COLO829 (cell line): ENCODE measurements at regions not wholly inside any gene's neighbourhood (a gene's known extent, or its start where the extent isn't known, plus 50 kb on each side); places are given as distances from the start of the nearest gene placed in this dataset.
"Not testable (repeated sequence)": the region's sequence is repeated elsewhere in the genome, so short reads cannot be mapped to it uniquely, and the experiment has no call there.

ENCODE experiments used
- DNase-seq: peaks from one replicate; pipeline ENCODE4 v3.0.0; 2012; ENCODE audit warnings: low spot score

DNA sequence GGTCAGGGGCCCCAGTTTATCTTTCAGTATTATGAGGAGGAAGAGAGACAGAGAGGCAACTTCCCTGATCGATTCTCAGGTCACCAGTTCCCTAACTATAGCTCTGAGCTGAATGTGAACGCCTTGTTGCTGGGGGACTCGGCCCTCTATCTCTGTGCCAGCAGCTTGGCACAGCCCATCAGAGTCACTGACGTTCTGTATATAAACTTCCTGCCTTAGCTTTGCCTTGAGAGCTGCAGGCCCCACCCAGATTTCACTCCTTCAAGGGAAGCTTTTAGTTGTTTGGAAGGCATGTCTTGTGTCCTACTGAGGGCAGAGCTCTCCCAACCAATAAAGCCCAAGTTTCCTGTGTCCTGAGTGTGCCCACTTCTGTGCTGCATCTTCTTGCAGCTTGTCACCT, 242.5 kb upstream of the PRSS58 start:
- DNase-seq, result no peak

DNA sequence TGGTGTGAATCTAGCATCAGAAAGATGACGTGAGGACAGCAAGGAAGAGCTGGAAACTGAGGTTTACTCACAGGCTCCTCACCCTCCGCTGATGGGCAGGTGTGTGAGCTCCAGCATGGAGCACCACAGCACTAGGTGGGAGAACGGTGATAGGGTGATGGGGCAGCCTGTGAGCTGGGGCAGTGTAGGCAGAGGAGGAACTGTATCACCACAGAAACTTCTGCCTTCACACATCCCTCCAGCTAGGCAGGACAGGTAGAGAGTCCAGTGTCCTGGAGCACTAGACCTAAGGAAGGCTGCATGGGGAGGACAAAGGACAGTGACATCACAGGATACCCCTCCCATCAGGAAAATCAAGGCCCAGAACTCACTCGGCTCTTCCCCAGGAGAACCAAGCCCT, 241.8 kb upstream of the PRSS58 start:
- DNase-seq, result no peak

DNA sequence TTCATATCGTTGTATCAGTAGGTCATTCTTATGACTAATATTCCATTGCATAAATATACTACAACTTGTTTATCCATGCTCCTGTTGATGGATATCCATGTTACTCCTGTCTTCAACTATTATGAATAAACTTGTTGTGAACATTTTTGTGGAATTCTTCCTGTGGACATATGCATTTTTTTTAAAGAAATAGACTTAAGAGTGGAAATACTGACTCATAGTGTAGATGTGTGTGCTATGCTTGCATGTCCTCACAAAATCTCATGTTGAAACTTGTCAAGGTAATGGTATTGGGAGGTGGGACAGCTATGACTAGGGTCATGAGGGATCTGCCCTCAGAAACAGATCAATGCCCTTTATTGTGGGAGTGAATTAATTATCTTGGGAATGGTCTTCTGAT, 240.5 kb upstream of the PRSS58 start:
- no peak for DNase-seq

DNA sequence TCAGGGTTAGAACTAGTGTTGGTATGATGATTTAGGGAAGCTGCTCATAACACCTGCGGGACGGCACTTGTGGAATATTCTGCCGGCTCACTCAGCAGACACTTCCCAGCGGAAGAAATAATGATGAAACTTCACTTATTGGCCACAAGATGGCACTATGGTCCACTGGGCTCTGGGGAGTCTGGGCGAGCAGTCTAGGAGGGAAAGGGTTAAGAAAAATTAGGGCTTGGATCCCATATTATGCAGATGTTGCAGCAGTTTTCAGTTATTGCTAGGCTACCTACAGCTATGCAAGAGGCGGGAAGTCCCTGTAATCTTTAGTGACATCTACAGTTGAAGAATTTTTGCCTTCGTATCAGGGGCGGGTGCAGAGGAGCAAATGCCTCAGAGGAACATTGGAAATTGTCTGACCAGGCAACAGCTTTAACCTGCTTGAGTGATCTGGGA, 238.7 kb upstream of the PRSS58 start:
- peak; percentile 42 for DNase-seq

DNA sequence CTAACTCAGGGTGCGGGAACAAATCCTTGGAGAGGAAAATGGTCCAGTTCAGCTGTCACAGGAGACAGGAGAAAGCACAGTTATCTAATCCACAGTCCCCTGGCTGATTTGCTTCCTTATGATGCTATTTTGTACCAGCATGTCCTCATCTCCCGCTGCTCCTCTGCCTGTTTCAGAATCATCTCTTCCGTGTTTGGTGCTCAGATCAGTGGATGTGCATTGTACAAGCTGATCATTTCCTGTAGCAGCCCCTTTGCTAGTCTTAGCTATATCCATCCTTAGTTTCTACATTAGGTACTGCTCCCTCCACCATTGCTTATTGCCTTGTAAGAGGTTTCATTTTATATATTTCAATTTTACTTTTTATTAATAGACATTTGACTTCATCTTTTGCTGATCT, 238.0 kb upstream of the PRSS58 start:
- DNase-seq, result not testable (repeated sequence)

DNA sequence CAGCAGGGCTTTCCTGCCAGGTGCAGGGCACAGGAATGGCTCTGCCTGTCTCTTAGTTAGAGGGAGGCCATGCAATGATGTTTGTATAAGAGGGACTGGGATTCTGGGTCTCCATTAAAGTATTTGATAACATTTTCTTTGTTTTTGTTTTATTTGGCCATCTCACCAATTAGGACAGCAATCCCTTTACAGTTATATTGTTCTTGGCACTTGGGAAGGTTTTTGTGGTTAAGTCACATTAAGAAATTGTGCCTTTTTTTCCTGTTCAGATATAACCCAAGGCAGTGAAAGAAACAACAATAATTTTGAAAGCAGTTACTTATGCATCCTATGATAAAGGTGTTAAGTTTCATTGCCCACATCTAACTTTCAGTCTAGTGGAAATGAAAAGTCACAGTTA, 237.4 kb upstream of the PRSS58 start:
- not testable (repeated sequence) for DNase-seq

DNA sequence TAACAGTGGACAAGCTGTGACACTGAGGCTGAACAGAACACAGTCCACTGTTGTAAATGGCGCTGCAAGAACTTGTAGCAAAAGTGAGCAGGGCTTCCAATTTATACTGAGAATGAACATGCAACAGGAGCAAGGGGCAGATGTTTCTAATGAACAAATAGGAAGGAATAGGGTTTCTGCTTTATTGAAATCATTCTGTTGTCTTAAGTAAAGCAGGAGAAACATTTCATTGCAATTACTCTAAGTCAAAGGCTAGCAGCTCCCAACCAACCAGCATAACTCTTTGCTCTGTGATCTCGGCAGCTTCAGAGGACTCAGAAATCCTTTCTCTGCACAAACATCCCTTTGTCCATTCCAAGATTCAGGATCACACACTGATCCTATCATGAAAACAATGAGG, 236.2 kb upstream of the PRSS58 start:
- DNase-seq, result no peak

DNA sequence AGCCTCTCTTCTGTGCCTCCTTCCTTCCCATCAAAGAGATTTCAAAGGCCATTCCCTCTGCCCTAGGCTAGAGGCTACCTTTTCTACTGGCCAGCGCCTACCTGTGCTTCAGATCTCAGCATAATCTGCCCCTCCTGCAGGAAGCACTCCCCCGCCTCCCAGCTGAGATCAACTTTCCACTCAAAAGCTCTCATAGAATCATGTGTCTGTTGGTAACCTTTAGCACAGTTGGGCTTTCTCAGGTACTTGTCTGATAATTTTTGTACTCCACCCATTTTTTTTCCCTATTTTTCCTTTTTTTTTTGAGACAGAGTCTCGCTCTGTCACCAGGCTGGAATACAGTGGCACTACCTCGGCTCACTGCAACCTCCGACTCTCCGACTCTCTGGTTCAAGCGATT, 231.0 kb upstream of the PRSS58 start:
- no peak for DNase-seq

DNA sequence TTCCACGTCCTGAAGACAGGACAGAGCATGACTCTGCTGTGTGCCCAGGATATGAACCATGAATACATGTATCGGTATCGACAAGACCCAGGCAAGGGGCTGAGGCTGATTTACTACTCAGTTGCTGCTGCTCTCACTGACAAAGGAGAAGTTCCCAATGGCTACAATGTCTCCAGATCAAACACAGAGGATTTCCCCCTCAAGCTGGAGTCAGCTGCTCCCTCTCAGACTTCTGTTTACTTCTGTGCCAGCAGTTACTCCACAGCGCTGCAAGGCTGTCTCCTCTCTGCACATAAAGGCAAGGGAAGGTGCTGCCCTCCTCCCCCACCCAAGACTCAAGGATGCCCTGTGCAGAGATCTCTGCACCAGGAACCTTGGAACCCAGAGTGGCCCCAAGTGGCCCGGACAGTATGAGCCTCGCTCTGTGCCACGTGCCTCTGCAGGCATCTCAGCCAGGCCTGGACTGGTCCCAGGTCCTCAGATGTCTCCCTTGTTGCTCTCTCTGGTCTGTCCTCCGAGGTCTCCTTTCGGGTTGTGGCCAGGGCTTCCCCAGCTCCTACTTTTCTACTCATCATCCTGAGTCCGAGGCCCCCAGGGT, 230.3 kb upstream of the PRSS58 start:
- no peak for DNase-seq

DNA sequence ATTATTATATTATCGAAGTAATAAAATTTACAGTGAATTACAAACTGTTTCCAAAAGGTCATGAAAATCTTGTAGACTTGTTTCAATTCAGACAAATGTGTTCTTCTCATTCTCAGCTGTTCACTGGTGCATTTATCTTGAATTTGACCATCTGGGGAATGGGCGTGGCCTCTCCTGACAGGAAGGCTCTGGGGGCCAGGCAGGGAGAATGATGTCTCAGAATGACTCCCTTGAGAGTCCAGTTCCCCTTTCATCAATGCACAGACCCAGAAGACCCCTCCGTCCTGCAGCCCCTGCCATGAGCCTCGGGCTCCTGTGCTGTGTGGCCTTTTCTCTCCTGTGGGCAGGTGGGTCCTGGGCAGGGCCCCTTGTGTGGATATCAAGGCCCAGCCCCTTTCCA, 229.7 kb upstream of the PRSS58 start:
- DNase-seq, result not testable (repeated sequence)

DNA sequence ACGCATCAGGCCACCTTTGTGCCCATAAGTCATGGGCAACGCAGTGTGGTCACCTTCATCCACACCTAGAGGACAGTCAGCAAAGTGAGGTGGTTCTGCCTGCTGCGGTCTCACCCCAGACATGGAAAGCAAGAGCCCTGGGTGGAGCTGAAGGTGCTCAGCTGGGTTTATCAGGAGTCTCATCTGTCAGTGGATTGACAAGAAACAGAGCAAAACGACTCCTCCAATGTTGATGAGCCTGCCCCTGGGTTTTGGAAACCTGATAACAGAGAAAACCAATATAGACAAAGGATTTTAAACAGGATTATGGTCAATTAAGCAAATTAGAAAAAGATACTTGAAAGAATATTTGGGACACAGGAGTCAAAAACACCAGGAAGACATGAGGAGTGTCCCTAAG, 229.3 kb upstream of the PRSS58 start:
- no peak for DNase-seq

DNA sequence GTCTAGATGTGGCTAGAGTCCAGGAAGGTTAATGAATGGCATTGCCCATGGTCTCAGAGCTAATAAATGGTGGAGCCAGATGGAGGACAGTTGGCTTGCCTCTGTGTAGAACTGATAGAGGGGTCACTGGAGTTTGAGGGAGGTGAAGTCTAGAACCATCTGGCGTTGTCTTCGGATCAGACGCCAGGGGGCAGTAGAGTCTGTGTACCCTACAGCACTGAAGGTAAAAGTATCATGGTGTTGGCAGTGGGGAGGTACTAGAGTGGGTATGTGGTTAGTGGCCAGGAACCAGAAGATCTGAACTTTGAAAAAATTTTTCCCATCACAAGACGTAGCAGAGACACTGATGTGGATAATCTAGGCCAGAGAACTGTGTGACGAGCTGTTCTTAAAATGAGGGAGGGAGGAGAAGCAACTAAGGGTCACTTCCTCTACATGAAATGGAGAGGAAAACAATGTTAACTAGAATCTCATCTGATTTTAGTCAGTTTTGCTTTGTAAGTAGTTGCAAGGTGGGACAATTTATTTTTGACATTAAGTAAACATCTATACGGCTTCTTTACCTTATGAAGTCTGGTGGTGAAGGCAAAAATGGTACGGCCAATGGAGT, 227.9 kb upstream of the PRSS58 start:
- DNase-seq, result no peak

DNA sequence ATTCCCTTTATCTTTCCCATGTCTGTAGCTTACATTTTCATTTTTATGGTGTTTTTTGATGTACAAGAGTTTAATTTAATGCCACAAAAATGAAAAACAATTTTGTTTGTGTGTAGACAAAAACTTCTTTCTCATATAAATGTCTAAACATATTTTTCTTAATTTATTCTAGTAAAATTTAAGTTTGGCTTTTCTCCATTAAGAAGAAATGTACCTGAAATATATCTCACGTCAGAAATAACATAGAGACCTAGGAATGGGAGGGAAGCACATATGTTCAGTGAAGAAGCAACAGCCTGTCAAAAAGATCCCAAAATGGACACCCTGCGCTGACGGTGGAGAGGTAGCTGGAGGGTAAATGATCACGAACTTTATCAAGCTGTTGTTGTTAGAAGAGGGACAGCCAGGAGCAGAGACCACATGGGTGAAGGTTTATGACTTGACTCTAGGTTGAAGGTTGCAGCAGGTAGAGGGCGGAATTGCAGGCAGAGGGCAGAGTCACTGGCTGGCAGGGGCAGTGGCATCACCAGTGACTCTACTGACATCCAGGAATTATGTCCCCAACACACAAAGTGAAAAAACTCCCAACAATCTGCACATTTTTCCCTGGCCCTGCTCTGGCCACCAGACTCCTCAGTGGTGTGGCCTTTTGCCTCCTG, 225.9 kb upstream of the PRSS58 start:
- DNase-seq, result no peak

DNA sequence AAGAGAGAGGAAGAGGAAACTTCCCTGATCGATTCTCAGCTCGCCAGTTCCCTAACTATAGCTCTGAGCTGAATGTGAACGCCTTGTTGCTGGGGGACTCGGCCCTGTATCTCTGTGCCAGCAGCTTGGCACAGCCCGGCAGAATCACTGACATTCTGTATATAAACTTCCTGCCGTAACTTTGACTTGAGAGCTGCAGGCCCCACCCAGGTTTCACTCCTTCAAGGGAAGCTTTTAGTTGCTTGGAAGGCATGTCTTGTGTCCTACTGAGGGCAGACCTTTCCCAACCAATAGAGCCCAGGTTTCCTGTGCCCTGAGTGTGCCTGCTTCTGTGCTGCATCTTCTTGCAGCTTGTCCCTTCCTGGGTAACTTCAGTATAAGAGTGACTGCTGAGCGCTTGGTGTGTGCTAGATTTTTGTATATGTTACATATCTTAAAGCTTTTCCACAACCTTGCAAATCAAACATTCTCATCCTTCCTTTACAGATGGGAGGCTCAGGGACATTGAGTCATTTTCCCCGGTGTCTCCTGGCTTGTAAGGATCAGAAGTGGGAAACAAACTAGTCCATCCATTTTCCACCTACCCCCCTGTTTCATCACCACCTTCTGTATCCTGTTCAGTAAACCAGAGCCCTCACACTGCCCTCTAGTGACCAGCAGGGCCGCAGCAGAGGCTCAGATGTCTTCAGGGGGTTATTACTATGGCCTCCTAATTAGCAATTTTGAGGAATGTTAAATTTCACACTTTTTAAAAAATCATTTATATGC, 225.2 kb upstream of the PRSS58 start:
- peak; percentile 64 for DNase-seq

DNA sequence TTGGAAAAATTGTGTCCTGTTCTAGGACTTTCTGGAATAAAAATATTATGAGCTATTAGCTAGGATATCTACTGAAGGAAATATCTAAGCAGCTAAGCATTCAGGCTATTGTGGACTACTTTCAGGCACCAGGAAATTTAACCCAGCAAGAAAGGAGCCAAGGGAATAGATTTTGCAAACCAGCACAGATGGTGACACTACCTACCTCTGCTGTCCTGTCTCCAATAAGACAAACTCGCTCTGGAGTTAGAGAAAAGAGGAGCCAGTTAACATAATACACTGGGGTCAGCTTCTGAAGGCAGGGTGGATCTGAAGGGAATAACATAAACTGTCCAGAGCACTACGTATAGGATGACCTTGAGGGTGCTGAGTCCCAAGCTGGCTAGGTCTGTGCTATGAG, 223.7 kb upstream of the PRSS58 start:
- no peak for DNase-seq

DNA sequence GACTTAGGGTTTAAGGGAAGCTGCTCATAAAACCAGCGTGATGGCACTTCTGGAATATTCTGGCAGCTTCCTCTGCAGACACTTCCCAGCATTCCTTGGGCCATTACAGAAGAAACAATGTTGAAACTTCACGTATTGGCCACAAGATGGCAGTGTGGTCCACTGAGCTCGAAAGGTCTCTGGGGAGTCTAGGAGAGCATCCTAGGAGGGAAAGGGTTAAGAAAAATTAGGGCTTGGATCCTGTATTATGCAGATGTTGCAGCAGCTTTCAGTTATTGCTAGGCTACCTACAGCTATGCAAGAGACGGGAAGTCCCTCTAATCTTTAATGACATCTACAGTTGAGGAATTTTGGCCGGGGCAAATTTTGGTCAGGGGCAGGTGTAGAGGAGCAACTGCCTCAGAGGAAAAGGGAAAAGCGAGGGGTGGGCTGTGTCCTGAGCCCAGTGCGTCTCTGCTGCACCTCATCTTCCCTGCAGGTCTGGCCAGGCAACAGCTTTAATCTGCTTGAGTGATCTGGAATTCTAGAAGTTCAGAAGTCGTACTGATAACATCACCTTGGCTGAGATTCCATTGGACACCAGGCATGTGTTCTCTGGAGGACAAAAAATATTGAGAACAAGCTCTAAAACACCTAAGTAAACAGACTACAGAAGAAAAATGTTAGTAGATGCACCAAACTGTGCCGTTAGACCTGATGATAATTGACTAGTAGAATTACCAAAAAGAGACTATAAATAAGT, 220.8 kb upstream of the PRSS58 start:
- DNase-seq, result peak; percentile 53

DNA sequence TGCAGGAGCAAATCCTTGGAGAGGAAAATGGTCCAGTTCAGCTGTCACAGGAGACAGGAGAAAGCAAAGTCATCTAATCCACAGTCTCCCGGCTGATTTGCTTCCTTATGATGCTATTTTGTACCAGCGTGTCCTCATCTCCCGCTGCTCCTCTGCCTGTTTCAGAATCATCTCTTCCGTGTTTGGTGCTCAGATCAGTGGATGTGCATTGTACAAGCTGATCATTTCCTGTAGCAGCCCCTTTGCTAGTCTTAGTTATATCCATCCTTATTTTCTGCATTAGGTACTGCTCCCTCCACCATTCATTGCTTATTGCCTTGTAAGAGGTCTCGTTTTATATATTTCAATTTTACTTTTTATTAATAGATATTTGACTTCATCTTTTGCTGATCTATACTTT, 219.9 kb upstream of the PRSS58 start:
- not testable (repeated sequence) for DNase-seq

DNA sequence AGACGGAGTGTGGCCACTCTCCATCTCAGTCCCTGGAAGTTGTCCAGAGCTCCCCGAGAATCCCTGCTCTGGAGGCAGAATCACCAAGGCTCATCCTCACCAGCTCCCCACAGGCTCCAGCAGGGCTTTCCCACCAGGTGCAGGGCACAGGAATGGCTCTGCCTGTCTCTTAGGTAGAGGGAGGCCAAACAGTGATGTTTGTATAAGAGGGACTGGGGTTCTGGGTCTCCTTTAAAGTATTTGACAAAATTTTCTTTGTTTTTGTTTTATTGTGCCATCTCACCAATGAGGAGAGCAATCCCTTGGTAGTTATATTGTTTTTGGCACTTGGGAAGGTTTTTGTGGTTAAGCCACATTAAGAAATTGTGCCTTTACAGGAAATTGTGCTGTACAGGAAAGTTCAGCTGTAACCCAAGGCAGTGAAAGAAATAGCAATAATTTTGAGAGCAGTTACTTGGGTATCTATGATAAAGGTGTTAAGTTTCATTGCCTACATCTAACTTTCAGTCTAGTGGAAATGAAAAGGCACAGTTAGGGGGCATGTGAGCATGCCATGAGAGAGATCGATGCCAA, 219.3 kb upstream of the PRSS58 start:
- no peak for DNase-seq

DNA sequence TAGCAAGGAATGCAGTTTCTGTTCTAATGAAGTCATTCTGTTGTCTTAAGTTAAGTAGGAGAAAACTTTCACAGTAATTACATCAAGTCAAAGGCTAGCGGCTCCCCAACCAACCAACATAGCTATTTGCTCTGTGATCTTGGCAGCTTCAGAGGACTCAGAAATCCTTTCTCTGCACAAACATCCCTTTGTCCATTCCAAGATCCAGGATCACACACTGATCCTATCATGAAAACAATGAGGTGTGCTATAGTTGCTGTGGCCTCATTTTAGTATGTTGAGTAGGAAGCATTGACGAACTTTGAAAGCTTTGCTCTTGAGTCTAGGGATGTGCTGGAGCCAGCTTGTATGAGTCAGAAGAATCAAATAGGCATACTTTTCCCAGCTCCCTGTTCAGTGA, 218.2 kb upstream of the PRSS58 start:
- DNase-seq, result peak; percentile 44

DNA sequence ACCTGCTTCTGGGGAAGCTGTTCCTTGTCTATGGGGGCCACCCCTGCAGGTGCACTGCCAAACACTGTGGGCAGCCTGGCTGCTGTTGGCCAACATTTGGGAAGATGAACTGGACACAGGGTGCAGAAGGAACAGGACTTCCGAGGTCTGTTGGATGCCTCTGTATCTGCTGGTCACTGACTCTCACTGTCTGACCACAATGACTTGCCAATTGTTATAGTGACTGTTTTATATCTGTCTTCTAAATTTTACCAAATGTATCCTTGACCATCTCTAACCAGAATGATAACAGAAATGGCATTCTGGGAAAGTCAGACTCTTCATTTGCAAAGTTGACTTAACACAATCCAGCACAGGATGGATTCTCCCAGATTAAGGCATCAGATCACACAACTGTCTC, 214.0 kb upstream of the PRSS58 start:
- no peak for DNase-seq

DNA sequence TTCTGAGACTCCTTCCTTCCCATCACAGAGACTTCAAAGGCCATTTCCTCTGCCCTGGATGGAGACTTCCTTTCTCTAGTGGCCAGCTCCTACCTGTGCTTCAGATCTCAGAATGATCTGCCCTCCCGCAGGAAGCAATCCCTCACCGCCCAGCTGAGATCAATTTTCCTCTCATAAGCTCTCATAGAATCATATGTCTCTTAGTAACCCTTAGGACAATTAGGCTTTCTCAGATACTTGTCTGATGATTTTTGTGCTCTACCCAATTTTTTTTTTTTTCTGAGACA, 212.6 kb upstream of the PRSS58 start:
- no peak for DNase-seq
